IMR-90 (cell line): ENCODE measurements at regions not wholly inside any gene's neighbourhood (a gene's known extent, or its start where the extent isn't known, plus 50 kb on each side); places are given as distances from the start of the nearest gene placed in this dataset.

Experiments used
- ATAC-seq: fragments of 200-7000 bp; cut with Tn5 transposase; 2 replicates; pipeline ENCODE4 v1.9.1; 2020; ENCODE audit warnings: low read depth, mild to moderate bottlenecking, moderate library complexity
- BruUV-seq: library from RNA; stranded (reverse); fragments of 400-500 nt; replicated peaks from 2 replicates; lab custom pipeline; 2021; lab: Mats Ljungman, UMichigan
- CTCF ChIA-PET: fragments of 300-600 bp; formaldehyde crosslinking; extraction: SDS; loops from one replicate; lab custom pipeline; 2021; ENCODE audit warnings: antibody characterized with exemption; lab: Yijun Ruan, JAX
- POLR2A ChIA-PET: fragments of 300-600 bp; sonication (Branson Sonifier 250); formaldehyde crosslinking; loops from one replicate; lab custom pipeline; 2022; ENCODE audit warnings: antibody characterized with exemption; ENCODE audit not compliant: unreplicated experiment; lab: Charles Lee
- DNase-seq: peaks from one replicate; pipeline ENCODE4 v3.0.0; 2013
- H2AFZ ChIP-seq: replicated peaks from 2 replicates; pipeline ENCODE3; 2013; ENCODE audit warnings: low read length, mild to moderate bottlenecking; ENCODE audit not compliant: poor library complexity
- H2AK5ac ChIP-seq: 2 replicates; pipeline ENCODE4 v1.6.1; 2013; ENCODE audit warnings: low read depth, low read length, inconsistent platforms
- H2AK9ac ChIP-seq: replicated peaks from 2 replicates; pipeline ENCODE3; 2013; ENCODE audit warnings: mild to moderate bottlenecking, low read depth, low read length, moderate library complexity; ENCODE audit not compliant: poor library complexity
- H2BK120ac ChIP-seq: 2 replicates; pipeline ENCODE4 v1.6.1; 2013; ENCODE audit warnings: low read depth, low read length, inconsistent platforms
- H2BK15ac ChIP-seq: 3 replicates; pipeline ENCODE4 v1.6.1; 2013; ENCODE audit warnings: low read depth, low read length, inconsistent platforms
- H2BK20ac ChIP-seq: 2 replicates; pipeline ENCODE4 v1.6.1; 2013; ENCODE audit warnings: low read depth, mild to moderate bottlenecking, inconsistent platforms, low read length, moderate library complexity
- H2BK5ac ChIP-seq: 2 replicates; pipeline ENCODE4 v1.6.1; 2013; ENCODE audit warnings: mild to moderate bottlenecking, low read depth, low read length, inconsistent platforms; ENCODE audit not compliant: poor library complexity, severe bottlenecking
- H3K14ac ChIP-seq: replicated peaks from 2 replicates; pipeline ENCODE4 v1.6.1; 2013; ENCODE audit warnings: low read depth, low read length, inconsistent platforms
- H3K18ac ChIP-seq: 2 replicates; pipeline ENCODE4 v1.6.1; 2013; ENCODE audit warnings: low read depth, low read length, control low read depth
- H3K23ac ChIP-seq: 2 replicates; pipeline ENCODE4 v1.6.1; 2013; ENCODE audit warnings: low read depth, low read length, inconsistent platforms
- H3K27ac ChIP-seq: 2 replicates; pipeline ENCODE4 v1.5.1; 2013; ENCODE audit warnings: mild to moderate bottlenecking, control low read depth, low read length; ENCODE audit not compliant: insufficient read depth
- H3K27me3 ChIP-seq: 2 replicates; pipeline ENCODE4 v1.6.1; 2013; ENCODE audit warnings: low read length; ENCODE audit not compliant: control insufficient read depth, insufficient read depth
- H3K36me3 ChIP-seq: 2 replicates; pipeline ENCODE4 v1.6.1; 2013; ENCODE audit warnings: low read length, mixed read lengths; ENCODE audit not compliant: control insufficient read depth, insufficient read depth
- H3K4ac ChIP-seq: 2 replicates; pipeline ENCODE4 v1.6.1; 2013; ENCODE audit warnings: low read depth, low read length, inconsistent platforms
- H3K4me1 ChIP-seq: 2 replicates; pipeline ENCODE4 v1.6.1; 2013; ENCODE audit warnings: low read length, mixed read lengths; ENCODE audit not compliant: control insufficient read depth, insufficient read depth
- H3K4me2 ChIP-seq: 2 replicates; pipeline ENCODE4 v1.6.1; 2013; ENCODE audit warnings: low read depth, mild to moderate bottlenecking, control low read depth, low read length, moderate library complexity
- H3K4me3 ChIP-seq: 2 replicates; pipeline ENCODE4 v1.5.1; 2013; ENCODE audit warnings: low read depth, mild to moderate bottlenecking, control low read depth, low read length, moderate library complexity; ENCODE audit not compliant: insufficient read depth
- H3K56ac ChIP-seq: 2 replicates; pipeline ENCODE4 v1.6.1; 2013; ENCODE audit warnings: low read length, inconsistent platforms; ENCODE audit not compliant: insufficient read depth; ENCODE audit errors: extremely low read depth
- H3K79me1 ChIP-seq, 2 experiments: 2 replicates each; pipeline ENCODE4 v1.6.1; 2013; ENCODE audit warnings: low read length in 2 of 2, inconsistent platforms in 1 of 2, low read depth in 1 of 2
- H3K9ac ChIP-seq: 2 replicates; pipeline ENCODE4 v1.6.1; 2013; ENCODE audit warnings: low read depth, low read length, control low read depth
- H3K9me1 ChIP-seq: 2 replicates; pipeline ENCODE4 v1.6.1; 2013; ENCODE audit warnings: low read length, inconsistent platforms; ENCODE audit not compliant: insufficient read depth
- H3K9me3 ChIP-seq: 2 replicates; pipeline ENCODE4 v1.6.1; 2013; ENCODE audit warnings: low read length; ENCODE audit not compliant: control insufficient read depth, insufficient read depth
- H4K20me1 ChIP-seq: 2 replicates; pipeline ENCODE4 v1.6.1; 2013; ENCODE audit warnings: low read length, inconsistent platforms; ENCODE audit not compliant: insufficient read depth
- H4K5ac ChIP-seq: 2 replicates; pipeline ENCODE4 v1.6.1; 2013; ENCODE audit warnings: mild to moderate bottlenecking, low read depth, low read length, control low read depth
- H4K8ac ChIP-seq, 2 experiments: 2 replicates each; pipeline ENCODE4 v1.6.1; 2013; ENCODE audit warnings: low read depth in 2 of 2, low read length in 2 of 2, control low read depth in 1 of 2, inconsistent platforms in 1 of 2
- H4K91ac ChIP-seq: 2 replicates; pipeline ENCODE4 v1.6.1; 2013; ENCODE audit warnings: low read depth, low read length, inconsistent platforms; ENCODE audit not compliant: insufficient read depth
- BHLHE40 ChIP-seq: fragments of 150-350 bp; IDR thresholded peaks from 2 replicates; pipeline ENCODE4 v1.6.1; 2016; ENCODE audit warnings: mild to moderate bottlenecking, low read depth, low read length
- MAFK ChIP-seq: IDR thresholded peaks from 2 replicates; pipeline ENCODE4 v1.6.1; 2012; ENCODE audit warnings: low read depth, low read length, improper control_type of control experiment
- MAZ ChIP-seq: IDR thresholded peaks from 2 replicates; pipeline ENCODE4 v1.6.1; 2012; ENCODE audit warnings: low read depth, mild to moderate bottlenecking, low read length, improper control_type of control experiment, moderate library complexity, borderline replicate concordance
- MXI1 ChIP-seq: IDR thresholded peaks from 2 replicates; pipeline ENCODE4 v1.6.1; 2012; ENCODE audit warnings: low read depth, mild to moderate bottlenecking, low read length, moderate library complexity, borderline replicate concordance
- NFE2L2 ChIP-seq: fragments of 150-350 bp; IDR thresholded peaks from 2 replicates; pipeline ENCODE4 v1.6.1; 2016; ENCODE audit warnings: low read depth, mild to moderate bottlenecking, low read length
- POLR2A ChIP-seq: IDR thresholded peaks from 2 replicates; pipeline ENCODE4 v1.6.1; 2012; ENCODE audit warnings: mild to moderate bottlenecking, low read depth, low read length
- RAD21 ChIP-seq: IDR thresholded peaks from 2 replicates; pipeline ENCODE4 v1.6.1; 2012; ENCODE audit warnings: low read length, improper control_type of control experiment
- RCOR1 ChIP-seq: IDR thresholded peaks from 2 replicates; pipeline ENCODE4 v1.6.1; 2012; ENCODE audit warnings: mild to moderate bottlenecking, low read length, improper control_type of control experiment; ENCODE audit not compliant: insufficient replicate concordance
- RFX5 ChIP-seq: IDR thresholded peaks from 2 replicates; pipeline ENCODE4 v1.8.0; 2012; ENCODE audit warnings: low read depth, mild to moderate bottlenecking, low read length, moderate library complexity
- SMC3 ChIP-seq: fragments of 150-350 bp; IDR thresholded peaks from 2 replicates; pipeline ENCODE4 v1.6.1; 2016; ENCODE audit warnings: low read depth, mild to moderate bottlenecking, antibody characterized with exemption, low read length, moderate library complexity
- WGBS, 2 experiments: methylation state at CpG; one replicate each; pipeline versions ENCODE4 v1.1.5 to v1.1.7; 2013; ENCODE audit warnings: missing lambda C conversion rate in 2 of 2; ENCODE audit not compliant: insufficient read length in 1 of 2; ENCODE audit errors: extremely low coverage in 2 of 2; 5-methylcytosine and 5-hydroxymethylcytosine counted together
- dilution Hi-C: fragments of 300-500 bp; cut with HindIII; formaldehyde crosslinking; loops from one replicate; pipeline ENCODE4 v1.14.3; 2018; ENCODE audit warnings: low sequenced_read_pairs; ENCODE audit not compliant: unreplicated experiment
- in situ Hi-C: fragments of 300-500 bp; cut with MboI; formaldehyde crosslinking; loops from 3 replicates; pipeline ENCODE4 v1.14.3; 2019; ENCODE audit warnings: low sequenced_read_pairs, inconsistent platforms, mixed read lengths
- intact Hi-C: fragments of 100-400 bp; cut with micrococcal nuclease; formaldehyde crosslinking; loops from 2 replicates; pipeline ENCODE4 v1.10.0; 2022
- TF ChIP-seq, protein P1 (sequence below): fragments of 150-350 bp; IDR thresholded peaks from 2 replicates; pipeline ENCODE4 v1.6.1; 2016; ENCODE audit warnings: low read depth, mild to moderate bottlenecking, low read length, moderate library complexity, borderline replicate concordance
- TF ChIP-seq, protein P2 (sequence below): conservative IDR thresholded peaks from 2 replicates; pipeline ENCODE4 v1.5.1; 2012; ENCODE audit warnings: mild to moderate bottlenecking, low read depth, low read length, improper control_type of control experiment
- TF ChIP-seq, protein P3 (sequence below): fragments of 150-350 bp; IDR thresholded peaks from 2 replicates; pipeline ENCODE4 v1.6.1; 2017; ENCODE audit warnings: mild to moderate bottlenecking, antibody characterized with exemption, low read length, low read depth

DNA sequence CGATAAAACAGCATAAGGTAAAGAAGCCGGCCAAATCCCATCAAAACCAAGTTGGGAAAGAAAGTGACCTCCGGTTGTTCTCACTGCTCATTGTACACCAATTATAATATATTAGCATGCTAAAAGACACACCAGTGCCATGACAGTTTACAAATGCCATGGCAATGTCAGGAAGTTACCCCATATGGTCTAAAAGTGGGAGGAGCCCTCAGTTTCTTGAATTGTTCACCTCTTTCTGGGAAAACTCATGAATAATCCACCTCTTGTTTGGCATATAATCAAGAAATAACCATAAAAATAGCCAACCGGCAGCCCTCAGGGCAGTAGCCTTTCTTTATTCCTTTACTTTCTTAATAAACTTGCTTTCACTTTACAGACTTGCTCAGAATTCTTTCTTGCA lies 544.9 kb upstream of the SETBP1 start:
- dilution Hi-C loops (no loop called here), intact Hi-C loops (loop anchor here (10.0 kb wide), 1 partner anchor 1249 kb away; no protein-coding TSS in a partner anchor), in situ Hi-C loops (loop anchor here (25.0 kb wide), 1 partner anchor 752 kb away; no protein-coding TSS in a partner anchor)
- H3K18ac ChIP-seq, result no peak overlapping the region
- H2AFZ ChIP-seq, result no peak overlapping the region
- no peak overlapping the region for H3K9ac ChIP-seq
- H2BK15ac ChIP-seq, result no peak overlapping the region
- no peaks in the 10 kb centered on the region for H3K79me1 ChIP-seq
- H3K23ac ChIP-seq, result no peak overlapping the region
- no peak overlapping the region for H4K8ac ChIP-seq
- H2AK5ac ChIP-seq, result no peak overlapping the region
- no peak for TF ChIP-seq MXI1
- no peak for TF ChIP-seq POLR2A
- no peak for TF ChIP-seq RCOR1
- TF ChIP-seq RFX5, result no peak
- TF ChIP-seq SMC3, result no peak
- TF ChIP-seq BHLHE40, result no peak
- no peak for TF ChIP-seq MAFK
- TF ChIP-seq NFE2L2, result no peak
- TF ChIP-seq, protein P1, sequence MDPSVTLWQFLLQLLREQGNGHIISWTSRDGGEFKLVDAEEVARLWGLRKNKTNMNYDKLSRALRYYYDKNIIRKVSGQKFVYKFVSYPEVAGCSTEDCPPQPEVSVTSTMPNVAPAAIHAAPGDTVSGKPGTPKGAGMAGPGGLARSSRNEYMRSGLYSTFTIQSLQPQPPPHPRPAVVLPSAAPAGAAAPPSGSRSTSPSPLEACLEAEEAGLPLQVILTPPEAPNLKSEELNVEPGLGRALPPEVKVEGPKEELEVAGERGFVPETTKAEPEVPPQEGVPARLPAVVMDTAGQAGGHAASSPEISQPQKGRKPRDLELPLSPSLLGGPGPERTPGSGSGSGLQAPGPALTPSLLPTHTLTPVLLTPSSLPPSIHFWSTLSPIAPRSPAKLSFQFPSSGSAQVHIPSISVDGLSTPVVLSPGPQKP, result no peak
- no peak for TF ChIP-seq RAD21
- TF ChIP-seq, protein P2, sequence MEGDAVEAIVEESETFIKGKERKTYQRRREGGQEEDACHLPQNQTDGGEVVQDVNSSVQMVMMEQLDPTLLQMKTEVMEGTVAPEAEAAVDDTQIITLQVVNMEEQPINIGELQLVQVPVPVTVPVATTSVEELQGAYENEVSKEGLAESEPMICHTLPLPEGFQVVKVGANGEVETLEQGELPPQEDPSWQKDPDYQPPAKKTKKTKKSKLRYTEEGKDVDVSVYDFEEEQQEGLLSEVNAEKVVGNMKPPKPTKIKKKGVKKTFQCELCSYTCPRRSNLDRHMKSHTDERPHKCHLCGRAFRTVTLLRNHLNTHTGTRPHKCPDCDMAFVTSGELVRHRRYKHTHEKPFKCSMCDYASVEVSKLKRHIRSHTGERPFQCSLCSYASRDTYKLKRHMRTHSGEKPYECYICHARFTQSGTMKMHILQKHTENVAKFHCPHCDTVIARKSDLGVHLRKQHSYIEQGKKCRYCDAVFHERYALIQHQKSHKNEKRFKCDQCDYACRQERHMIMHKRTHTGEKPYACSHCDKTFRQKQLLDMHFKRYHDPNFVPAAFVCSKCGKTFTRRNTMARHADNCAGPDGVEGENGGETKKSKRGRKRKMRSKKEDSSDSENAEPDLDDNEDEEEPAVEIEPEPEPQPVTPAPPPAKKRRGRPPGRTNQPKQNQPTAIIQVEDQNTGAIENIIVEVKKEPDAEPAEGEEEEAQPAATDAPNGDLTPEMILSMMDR, result no peak
- TF ChIP-seq MAZ, result no peak
- TF ChIP-seq, protein P3, sequence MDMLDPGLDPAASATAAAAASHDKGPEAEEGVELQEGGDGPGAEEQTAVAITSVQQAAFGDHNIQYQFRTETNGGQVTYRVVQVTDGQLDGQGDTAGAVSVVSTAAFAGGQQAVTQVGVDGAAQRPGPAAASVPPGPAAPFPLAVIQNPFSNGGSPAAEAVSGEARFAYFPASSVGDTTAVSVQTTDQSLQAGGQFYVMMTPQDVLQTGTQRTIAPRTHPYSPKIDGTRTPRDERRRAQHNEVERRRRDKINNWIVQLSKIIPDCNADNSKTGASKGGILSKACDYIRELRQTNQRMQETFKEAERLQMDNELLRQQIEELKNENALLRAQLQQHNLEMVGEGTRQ, result no peak
- no peak overlapping the region for H4K91ac ChIP-seq
- CTCF ChIA-PET, result no interaction called here
- no peak overlapping the region for H2BK20ac ChIP-seq
- H2AK9ac ChIP-seq, result no peak overlapping the region
- H3K4me2 ChIP-seq, result no peak overlapping the region
- ATAC-seq (no peak), DNase-seq (no peak)
- H3K9me3 ChIP-seq, result no peaks in the 10 kb centered on the region
- POLR2A ChIA-PET, result no interaction called here
- no peaks in the 10 kb centered on the region for H3K36me3 ChIP-seq
- no peak overlapping the region for H3K56ac ChIP-seq
- H3K4me1 ChIP-seq, result no peaks in the 10 kb centered on the region
- H3K14ac ChIP-seq, result no peak overlapping the region
- H3K4me3 ChIP-seq, result no peak overlapping the region
- no peak overlapping the region for H4K5ac ChIP-seq
- no peak overlapping the region for H3K4ac ChIP-seq
- H4K20me1 ChIP-seq, result no peaks in the 10 kb centered on the region
- no TSS peak for BruUV-seq
- no CpG with 5 or more reads among the region's 4 CpGs for WGBS, 2 experiments
- no peak overlapping the region for H2BK120ac ChIP-seq
- H3K27me3 ChIP-seq, result no peaks in the 10 kb centered on the region
- no peaks in the 10 kb centered on the region for H3K9me1 ChIP-seq
- H3K27ac ChIP-seq, result no peak overlapping the region
- H2BK5ac ChIP-seq, result no peak overlapping the region
